Kidney (tissue), 13 donors: ENCODE measurements at regions not wholly inside any gene's neighbourhood (a gene's known extent, or its start where the extent isn't known, plus 50 kb on each side); places are given as distances from the start of the nearest gene placed in this dataset.

ENCODE experiments used
- DNase-seq, 5 donors: peaks; one replicate each; pipeline ENCODE4 v3.0.0-alpha.2; 2013 to 2020
- FAIRE-seq: peaks from 2 replicates; lab custom pipeline; 2012; peaks lifted over from hg19 to GRCh38; lab: Jason Lieb, UNC
- H3K27ac ChIP-seq, 2 donors: one replicate each; pipeline ENCODE4 v1.7.0; 2013; ENCODE audit warnings: low read depth in 2 of 2, low read length in 2 of 2, inconsistent platforms in 1 of 2
- H3K27me3 ChIP-seq: one replicate; pipeline ENCODE4 v1.7.1; 2013; ENCODE audit warnings: low read length, inconsistent platforms; ENCODE audit not compliant: control insufficient read depth, insufficient read depth
- H3K36me3 ChIP-seq, 3 donors: one replicate each; pipeline versions ENCODE4 v1.7.0 to v1.7.1; 2013; ENCODE audit warnings: low read length in 3 of 3, control low read depth in 1 of 3, inconsistent platforms in 1 of 3; ENCODE audit not compliant: insufficient read depth in 3 of 3, control insufficient read depth in 2 of 3
- H3K4me1 ChIP-seq, 3 donors: one replicate each; pipeline versions ENCODE4 v1.7.0 to v1.7.1; 2013; ENCODE audit warnings: low read length in 3 of 3, inconsistent platforms in 1 of 3, low read depth in 1 of 3; ENCODE audit not compliant: control insufficient read depth in 2 of 3, insufficient read depth in 2 of 3
- H3K4me3 ChIP-seq, 3 donors: one replicate each; pipeline versions ENCODE4 v1.7.0 to v1.8.1; 2013; ENCODE audit warnings: low read length in 3 of 3, control low read depth in 1 of 3, inconsistent platforms in 1 of 3
- H3K9ac ChIP-seq, 3 donors: one replicate each; pipeline versions ENCODE4 v1.7.0 to v1.7.1; 2013; ENCODE audit warnings: low read length in 3 of 3, control low read depth in 1 of 3, inconsistent platforms in 1 of 3
- H3K9me3 ChIP-seq, 3 donors: one replicate each; pipeline versions ENCODE4 v1.7.0 to v1.7.1; 2013; ENCODE audit warnings: low read length in 3 of 3, control low read depth in 1 of 3, inconsistent platforms in 1 of 3; ENCODE audit not compliant: control insufficient read depth in 2 of 3, insufficient read depth in 1 of 3
- intact Hi-C: fragments of 100-400 bp; cut with DNase I; formaldehyde crosslinking; loops from one replicate; pipeline ENCODE4 v1.11.1; 2022
- TF ChIP-seq, protein P1 (sequence below): IDR thresholded peaks from 3 replicates; pipeline ENCODE4 v1.5.1; 2012; ENCODE audit warnings: mild to moderate bottlenecking, moderate library complexity, borderline replicate concordance; ENCODE audit not compliant: insufficient read depth; ENCODE audit errors: extremely low read depth
- donor health status: control.
- donor health status: control.
- donor health status: control.
- donor health status: control.
- donor health status: control.
- donor health status: DM: yes; HTN: yes; CAD: no.
- donor health status: Normal renal cell carcinoma (clear cell type).

DNA sequence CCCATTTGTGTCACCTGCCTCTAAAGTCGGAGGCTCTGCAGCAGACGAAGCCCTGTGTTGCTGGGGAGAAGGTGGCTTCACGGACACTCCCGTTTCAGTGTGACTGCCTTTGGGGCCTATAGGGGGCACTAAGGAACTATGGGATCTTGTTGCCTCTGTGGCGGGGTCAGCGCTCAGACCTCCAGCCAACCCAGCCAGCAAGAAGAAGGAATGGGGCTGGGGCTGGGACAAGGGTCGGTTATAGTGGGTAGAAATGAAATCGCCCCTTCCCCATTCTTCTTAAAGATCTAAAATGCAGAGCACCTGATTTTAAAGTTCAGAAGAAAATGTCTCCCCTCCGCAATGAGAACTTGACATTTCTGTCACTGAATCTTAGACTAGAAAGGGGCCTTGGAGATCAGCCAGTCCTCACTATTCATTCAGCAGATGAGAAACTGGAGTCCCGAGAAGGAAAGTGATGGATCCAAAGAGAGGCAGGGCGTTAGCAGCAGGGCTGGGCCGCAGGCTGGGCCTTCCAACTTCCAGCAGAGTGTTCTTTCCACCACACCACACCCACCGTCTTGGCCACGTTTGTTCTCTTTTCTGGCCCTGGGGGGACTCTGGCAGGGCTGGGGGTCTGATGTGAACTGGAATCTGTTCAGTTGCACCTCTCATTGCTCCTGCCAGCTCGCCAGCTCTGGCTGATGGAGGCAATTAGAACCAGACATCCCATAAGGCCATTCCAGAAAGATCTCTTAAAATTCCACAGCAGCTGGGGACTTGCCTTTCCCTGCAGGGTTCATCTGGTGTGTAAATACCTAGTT, 195.4 kb downstream of the OPA1 start:
- H3K27me3 ChIP-seq = no peaks in the 10 kb centered on the region
- FAIRE-seq (no peak), DNase-seq (peak; percentile 73 to 92 (median 83))
- peak overlapping the region in 1 of 3 donors; percentile 43 for H3K9ac ChIP-seq
- peak overlapping the region in 1 of 2 donors; percentile 3 for H3K27ac ChIP-seq
- peaks cover 0 to 3% (median 0%) of the 10 kb centered on the region in 3 donors for H3K4me1 ChIP-seq
- no peak overlapping the region for H3K4me3 ChIP-seq
- intact Hi-C loops = loop anchor here (10.0 kb wide), 2 partner anchors 346 to 526 kb away; partner anchors contain the start of gene HES1
- H3K9me3 ChIP-seq = no peaks in the 10 kb centered on the region
- TF ChIP-seq, protein P1, sequence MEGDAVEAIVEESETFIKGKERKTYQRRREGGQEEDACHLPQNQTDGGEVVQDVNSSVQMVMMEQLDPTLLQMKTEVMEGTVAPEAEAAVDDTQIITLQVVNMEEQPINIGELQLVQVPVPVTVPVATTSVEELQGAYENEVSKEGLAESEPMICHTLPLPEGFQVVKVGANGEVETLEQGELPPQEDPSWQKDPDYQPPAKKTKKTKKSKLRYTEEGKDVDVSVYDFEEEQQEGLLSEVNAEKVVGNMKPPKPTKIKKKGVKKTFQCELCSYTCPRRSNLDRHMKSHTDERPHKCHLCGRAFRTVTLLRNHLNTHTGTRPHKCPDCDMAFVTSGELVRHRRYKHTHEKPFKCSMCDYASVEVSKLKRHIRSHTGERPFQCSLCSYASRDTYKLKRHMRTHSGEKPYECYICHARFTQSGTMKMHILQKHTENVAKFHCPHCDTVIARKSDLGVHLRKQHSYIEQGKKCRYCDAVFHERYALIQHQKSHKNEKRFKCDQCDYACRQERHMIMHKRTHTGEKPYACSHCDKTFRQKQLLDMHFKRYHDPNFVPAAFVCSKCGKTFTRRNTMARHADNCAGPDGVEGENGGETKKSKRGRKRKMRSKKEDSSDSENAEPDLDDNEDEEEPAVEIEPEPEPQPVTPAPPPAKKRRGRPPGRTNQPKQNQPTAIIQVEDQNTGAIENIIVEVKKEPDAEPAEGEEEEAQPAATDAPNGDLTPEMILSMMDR = peak; percentile 76
- H3K36me3 ChIP-seq = no peaks in the 10 kb centered on the region

- H3K4me3 ChIP-seq = no peak overlapping the region
- TF ChIP-seq, protein P1 = no peak
- H3K9me3 ChIP-seq = no peaks in the 10 kb centered on the region
- no peaks in the 10 kb centered on the region for H3K27me3 ChIP-seq
- FAIRE-seq = no peak
- peaks cover 0 to 3% (median 0%) of the 10 kb centered on the region in 3 donors for H3K4me1 ChIP-seq
- intact Hi-C loops = loop anchor here (10.0 kb wide), 2 partner anchors 345 to 525 kb away; partner anchors contain the start of gene HES1
- no peaks in the 10 kb centered on the region for H3K36me3 ChIP-seq
- DNase-seq = no peak
- H3K9ac ChIP-seq = no peak overlapping the region
- H3K27ac ChIP-seq = no peak overlapping the region
These were observed 196.4 kb downstream of the OPA1 start for GRCh38 chr3:193789455-193789854.

- FAIRE-seq = no peak
- no peaks in the 10 kb centered on the region for H3K36me3 ChIP-seq
- intact Hi-C loops = no loop called here
- H3K27me3 ChIP-seq = no peaks in the 10 kb centered on the region
- no peak overlapping the region for H3K4me3 ChIP-seq
- no peak overlapping the region for H3K27ac ChIP-seq
- H3K4me1 ChIP-seq = peaks cover 0 to 3% (median 0%) of the 10 kb centered on the region in 3 donors
- no peak for DNase-seq
- H3K9me3 ChIP-seq = no peaks in the 10 kb centered on the region
- H3K9ac ChIP-seq = no peak overlapping the region
- TF ChIP-seq, protein P1 = no peak
These were observed 197.3 kb downstream of the OPA1 start for GRCh38 chr3:193790086-193790990.
